ENCODE measurements at regions not wholly inside any gene's neighbourhood (a gene's known extent, or its start where the extent isn't known, plus 50 kb on each side); places are given as distances from the start of the nearest gene placed in this dataset.

GRCh38 chr12:65755596-65755978 is 68.7 kb upstream of the HMGA2 start:
- no peaks in the 10 kb centered on the region for H3K4me1 ChIP-seq
- DNase-seq: no peak

DNA sequence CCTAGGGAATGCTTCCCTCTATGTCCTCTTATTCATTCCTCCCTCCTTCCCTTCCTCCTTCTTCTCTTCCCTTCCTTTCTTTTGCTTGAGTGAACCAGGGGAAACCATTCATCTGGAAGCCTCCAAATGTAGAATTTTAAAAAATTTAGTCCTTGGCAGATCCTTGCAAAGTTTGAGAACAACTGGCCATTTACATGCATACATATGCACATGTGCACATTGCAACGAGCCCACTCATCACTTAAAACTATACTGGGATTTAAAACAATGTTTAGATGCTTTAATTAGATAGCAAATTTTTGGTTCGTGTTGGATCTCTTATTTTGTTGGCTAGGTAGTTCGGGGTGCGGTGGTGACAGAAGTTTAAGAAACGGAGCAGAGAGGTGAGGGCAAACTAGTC is 68.0 kb upstream of the HMGA2 start:
- intact Hi-C loops (cut with DNase I): no loop called here
- DNase-seq: no peak
- 85 to 91% methylated on average over 5 of the region's 5 CpGs for WGBS, 2 donors

More at GRCh38 chr12:65755596-65755978, 68.7 kb upstream of the HMGA2 start:
- H3K27me3 ChIP-seq: peaks cover 0 to 11% (median 5%) of the 10 kb centered on the region in 7 donors
- 51 to 68% methylated on average over 4 of the region's 4 CpGs for WGBS, 2 donors
- intact Hi-C loops (cut with DNase I): no loop called here
- H3K9me3 ChIP-seq: no peaks in the 10 kb centered on the region
- no peaks in the 10 kb centered on the region for H3K36me3 ChIP-seq
- no peak for TF ChIP-seq CTCF (IDR thresholded peaks at IDR 0.05)
- no peak for ATAC-seq
- no peak overlapping the region for H3K4me3 ChIP-seq
- H3K27ac ChIP-seq: no peak overlapping the region

GRCh38 chr12:65756956-65757511 is 67.2 kb upstream of the HMGA2 start:
- no peak overlapping the region for H3K4me3 ChIP-seq
- 62 to 93% methylated on average over 2 of the region's 2 CpGs for WGBS, 2 donors
- intact Hi-C loops (cut with DNase I): no loop called here

More for the DNA sequence above, 68.0 kb upstream of the HMGA2 start:
- Histone ChIP-seq H3K9me3 (no peaks in the 10 kb centered on the region), H3K36me3 (no peaks in the 10 kb centered on the region), H3K27ac (no peak overlapping the region), H3K4me1 (no peaks in the 10 kb centered on the region), H3K27me3 (peaks cover 0 to 11% (median 5%) of the 10 kb centered on the region in 7 donors), H3K4me3 (no peak overlapping the region)
- no peak for ATAC-seq
- TF ChIP-seq CTCF (IDR thresholded peaks at IDR 0.05): no peak

GRCh38 chr12:65758401-65758800 is 65.9 kb upstream of the HMGA2 start:
- H3K9me3 ChIP-seq: no peaks in the 10 kb centered on the region
- H3K4me1 ChIP-seq: no peaks in the 10 kb centered on the region
- H3K4me3 ChIP-seq: no peak overlapping the region
- intact Hi-C loops (cut with DNase I): no loop called here
- no peaks in the 10 kb centered on the region for H3K36me3 ChIP-seq
- TF ChIP-seq CTCF (IDR thresholded peaks at IDR 0.05): no peak
- WGBS, 2 donors: 79 to 82% methylated on average over 2 of the region's 2 CpGs
- ATAC-seq (no peak), DNase-seq (no peak)
- H3K27me3 ChIP-seq: peaks cover 0 to 11% (median 2%) of the 10 kb centered on the region in 7 donors
- no peak overlapping the region for H3K27ac ChIP-seq

More at GRCh38 chr12:65756956-65757511, 67.2 kb upstream of the HMGA2 start:
- peaks cover 0 to 11% (median 3%) of the 10 kb centered on the region in 7 donors for H3K27me3 ChIP-seq
- H3K4me1 ChIP-seq: no peaks in the 10 kb centered on the region
- no peaks in the 10 kb centered on the region for H3K36me3 ChIP-seq
- DNase-seq (no peak), ATAC-seq (no peak)
- no peak for TF ChIP-seq CTCF (IDR thresholded peaks at IDR 0.05)
- H3K27ac ChIP-seq: no peak overlapping the region
- no peaks in the 10 kb centered on the region for H3K9me3 ChIP-seq

Data from heart right ventricle (tissue), 16 donors.